Dedifferentiated amniotic fluid mesenchymal stem cell (primary cell): ENCODE measurements at regions not wholly inside any gene's neighbourhood (a gene's known extent, or its start where the extent isn't known, plus 50 kb on each side); places are given as distances from the start of the nearest gene placed in this dataset.
"Not testable (repeated sequence)": the region's sequence is repeated elsewhere in the genome, so short reads cannot be mapped to it uniquely, and the experiment has no call there.

Experiments
- DNase-seq: peaks from one replicate; pipeline ENCODE4 v3.0.0-alpha.2; 2016; ENCODE audit errors: extremely low spot score

GRCh38 chr20:26373066-26373465 is 676.4 kb upstream of the ZNF337 start:
- not testable (repeated sequence) for DNase-seq

GRCh38 chr20:26354511-26354910 is 657.9 kb upstream of the ZNF337 start:
- no peak for DNase-seq

- DNase-seq: no peak
Observed at GRCh38 chr20:26347396-26347795, 650.7 kb upstream of the ZNF337 start.

GRCh38 chr20:26340460-26341065 is 643.9 kb upstream of the ZNF337 start:
- not testable (repeated sequence) for DNase-seq

- no peak for DNase-seq
Observed at GRCh38 chr20:26324177-26324576, 627.5 kb upstream of the ZNF337 start.

- DNase-seq: no peak
Observed at GRCh38 chr20:26315054-26315453, 618.4 kb upstream of the ZNF337 start.

GRCh38 chr20:26309720-26310119 is 613.1 kb upstream of the ZNF337 start:
- not testable (repeated sequence) for DNase-seq

- no peak for DNase-seq
Observed at GRCh38 chr20:26308961-26309360, 612.3 kb upstream of the ZNF337 start.

GRCh38 chr20:26295006-26295405 is 598.4 kb upstream of the ZNF337 start:
- DNase-seq: no peak

- DNase-seq: not testable (repeated sequence)
Observed at GRCh38 chr20:26288379-26289061, 591.9 kb upstream of the ZNF337 start.

GRCh38 chr20:26279238-26279637 is 582.6 kb upstream of the ZNF337 start:
- DNase-seq: no peak

GRCh38 chr20:26277339-26277738 is 580.7 kb upstream of the ZNF337 start:
- no peak for DNase-seq

GRCh38 chr20:26276554-26277210 is 580.0 kb upstream of the ZNF337 start:
- DNase-seq: no peak

GRCh38 chr20:26268762-26269161 is 572.1 kb upstream of the ZNF337 start:
- not testable (repeated sequence) for DNase-seq

GRCh38 chr20:26260925-26261324 is 564.3 kb upstream of the ZNF337 start:
- not testable (repeated sequence) for DNase-seq

GRCh38 chr20:26252311-26252975 is 555.8 kb upstream of the ZNF337 start:
- not testable (repeated sequence) for DNase-seq

GRCh38 chr20:26251376-26251775 is 554.7 kb upstream of the ZNF337 start:
- DNase-seq: not testable (repeated sequence)

GRCh38 chr20:26250249-26251114 is 553.8 kb upstream of the ZNF337 start:
- not testable (repeated sequence) for DNase-seq

GRCh38 chr20:26243731-26244130 is 547.1 kb upstream of the ZNF337 start:
- no peak for DNase-seq

- DNase-seq: not testable (repeated sequence)
Observed at GRCh38 chr20:26220609-26221008, 524.0 kb upstream of the ZNF337 start.

- not testable (repeated sequence) for DNase-seq
Observed at GRCh38 chr20:26219546-26219945, 522.9 kb upstream of the ZNF337 start.
